Stimulated activated CD8-positive, alpha-beta memory T cell treated with anti-CD3 and anti-CD28 coated beads, Interleukin-2, amount 100 ng/mL, for 1 hour (primary cell): ENCODE measurements at regions not wholly inside any gene's neighbourhood (a gene's known extent, or its start where the extent isn't known, plus 50 kb on each side); places are given as distances from the start of the nearest gene placed in this dataset.

Experiments used
- DNase-seq, 2 donors: peaks; one replicate each; pipeline ENCODE4 v3.0.0-alpha.2; 2020; ENCODE audit warnings: low read depth in 2 of 2

GRCh38 chr7:32145911-32146310 lies 75.7 kb upstream of the PDE1C start:
- DNase-seq, result no peak

- DNase-seq, result no peak
Observed at GRCh38 chr7:32144676-32145075, 74.5 kb upstream of the PDE1C start.

GRCh38 chr7:32143301-32143700 lies 73.1 kb upstream of the PDE1C start:
- DNase-seq, result no peak

- no peak for DNase-seq
Observed at GRCh38 chr7:32142649-32143048, 72.4 kb upstream of the PDE1C start.

- no peak for DNase-seq
Observed at GRCh38 chr7:32140210-32140939, 70.2 kb upstream of the PDE1C start.

- no peak for DNase-seq
Observed at GRCh38 chr7:32137059-32137458, 66.9 kb upstream of the PDE1C start.

GRCh38 chr7:32131091-32131490 lies 60.9 kb upstream of the PDE1C start:
- no peak for DNase-seq

- DNase-seq, result no peak
Observed at GRCh38 chr7:32126843-32127242, 56.6 kb upstream of the PDE1C start.
